ELR (cell line): ENCODE measurements at regions not wholly inside any gene's neighbourhood (a gene's known extent, or its start where the extent isn't known, plus 50 kb on each side); places are given as distances from the start of the nearest gene placed in this dataset.

ENCODE experiments used
- DNase-seq: peaks from one replicate; pipeline ENCODE4 v3.0.0-alpha.2; 2015; ENCODE audit warnings: low read depth

- no peak for DNase-seq
Measured at GRCh38 chr5:116844015-116844414, 269.4 kb upstream of the SEMA6A start.

DNA sequence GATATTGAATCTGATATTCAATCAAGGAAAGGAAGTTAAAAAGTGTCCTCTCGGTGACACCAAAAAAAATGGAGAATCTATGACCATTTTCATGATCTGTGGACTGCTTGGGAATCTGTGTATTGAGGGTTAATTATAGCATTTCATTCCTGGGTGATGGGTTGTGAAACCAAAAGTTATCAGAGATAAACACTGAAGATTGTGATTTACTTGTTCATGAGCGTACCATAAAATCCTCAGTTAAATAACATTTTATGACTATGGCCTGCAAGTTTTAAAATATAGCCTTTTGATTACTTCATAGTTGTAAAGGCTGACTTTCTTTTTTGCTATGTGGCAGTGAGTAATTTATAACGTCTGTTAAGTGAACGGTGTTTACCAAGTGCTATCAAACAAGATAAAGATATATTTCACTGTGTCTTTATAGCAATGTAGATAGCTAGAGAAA lies 267.9 kb upstream of the SEMA6A start:
- DNase-seq = no peak

DNA sequence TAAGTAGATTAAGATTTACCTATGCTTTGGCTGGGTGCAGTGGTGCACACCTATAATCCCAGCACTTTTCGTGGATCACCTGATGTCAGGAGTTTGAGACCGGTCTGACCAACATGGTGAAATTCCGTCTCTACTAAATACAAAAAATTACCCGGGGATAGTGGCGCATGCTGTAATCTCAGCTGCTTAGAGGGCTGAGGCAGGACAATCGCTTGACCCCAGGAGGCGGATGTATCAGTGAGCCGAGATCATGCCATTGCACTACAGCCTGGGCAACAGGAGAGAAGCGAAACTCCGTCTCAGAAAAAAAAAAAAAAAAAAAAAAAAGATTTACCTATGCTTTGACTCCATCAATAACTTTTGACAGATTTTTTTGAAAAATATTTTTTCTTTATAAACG lies 267.1 kb upstream of the SEMA6A start:
- DNase-seq = no peak

DNA sequence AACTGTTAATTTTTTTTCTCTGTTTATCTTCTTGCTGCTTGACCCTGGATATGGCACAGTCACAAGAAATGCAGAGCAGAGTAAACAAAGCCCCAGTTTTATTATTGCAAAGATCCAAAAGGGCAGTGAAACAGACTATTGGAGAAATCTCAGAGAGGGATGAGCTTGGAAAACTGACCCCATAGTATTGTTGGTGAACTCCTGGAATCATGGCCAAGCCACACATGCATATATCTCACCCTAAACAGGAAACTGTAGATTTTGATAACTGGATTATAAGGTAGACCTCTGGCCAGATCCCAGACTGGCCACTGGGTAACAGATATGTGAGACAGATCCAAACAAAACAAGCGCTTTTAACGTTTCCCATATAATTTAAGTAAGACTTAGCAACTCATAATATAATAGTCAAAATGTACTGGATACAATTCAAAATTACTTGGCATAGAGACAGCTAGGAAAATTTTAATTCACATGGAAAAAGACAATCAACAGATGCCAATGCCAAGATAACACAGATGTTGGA lies 263.5 kb upstream of the SEMA6A start:
- DNase-seq = no peak

- no peak for DNase-seq
Measured at GRCh38 chr5:116834796-116835515, 260.3 kb upstream of the SEMA6A start.

DNA sequence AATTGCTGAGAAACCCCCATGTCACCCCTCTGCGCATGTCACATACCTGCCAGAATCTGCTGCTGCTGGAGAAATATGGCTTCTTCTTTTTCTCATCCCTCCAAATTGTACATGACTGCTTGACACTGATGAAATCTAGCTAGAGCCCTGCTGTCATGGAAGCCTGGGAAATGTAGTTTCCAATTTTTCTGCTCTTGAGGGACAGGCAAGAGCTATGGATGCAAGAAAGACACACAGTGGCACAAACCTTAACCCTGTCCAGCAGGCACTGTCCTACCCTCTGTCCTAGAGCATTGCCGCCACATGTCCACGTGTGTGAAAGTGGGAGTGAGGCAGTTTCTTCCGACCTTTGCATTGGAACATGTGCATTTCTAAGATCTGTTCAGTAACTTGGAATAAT lies 255.5 kb upstream of the SEMA6A start:
- no peak for DNase-seq

GRCh38 chr5:116827078-116827477 lies 252.5 kb upstream of the SEMA6A start:
- no peak for DNase-seq

DNA sequence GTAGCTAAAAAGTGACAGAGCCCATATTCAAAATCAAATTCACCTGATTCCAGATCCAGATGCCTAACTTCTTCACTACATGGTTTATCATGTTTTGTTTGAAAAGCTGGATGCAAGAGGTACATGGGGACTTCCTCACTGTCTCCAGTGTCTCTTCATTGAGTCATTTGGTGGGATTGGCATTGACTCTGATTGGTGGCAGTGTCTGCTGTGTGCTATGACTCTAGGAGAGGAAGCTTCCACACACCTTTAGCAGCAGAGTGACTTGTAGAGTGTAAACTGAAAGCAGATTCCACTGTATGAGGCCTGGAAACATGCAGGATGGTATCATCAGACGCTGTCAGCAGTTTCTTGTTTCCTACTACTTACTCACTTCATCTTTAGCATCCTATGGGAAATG lies 250.9 kb upstream of the SEMA6A start:
- no peak for DNase-seq

DNA sequence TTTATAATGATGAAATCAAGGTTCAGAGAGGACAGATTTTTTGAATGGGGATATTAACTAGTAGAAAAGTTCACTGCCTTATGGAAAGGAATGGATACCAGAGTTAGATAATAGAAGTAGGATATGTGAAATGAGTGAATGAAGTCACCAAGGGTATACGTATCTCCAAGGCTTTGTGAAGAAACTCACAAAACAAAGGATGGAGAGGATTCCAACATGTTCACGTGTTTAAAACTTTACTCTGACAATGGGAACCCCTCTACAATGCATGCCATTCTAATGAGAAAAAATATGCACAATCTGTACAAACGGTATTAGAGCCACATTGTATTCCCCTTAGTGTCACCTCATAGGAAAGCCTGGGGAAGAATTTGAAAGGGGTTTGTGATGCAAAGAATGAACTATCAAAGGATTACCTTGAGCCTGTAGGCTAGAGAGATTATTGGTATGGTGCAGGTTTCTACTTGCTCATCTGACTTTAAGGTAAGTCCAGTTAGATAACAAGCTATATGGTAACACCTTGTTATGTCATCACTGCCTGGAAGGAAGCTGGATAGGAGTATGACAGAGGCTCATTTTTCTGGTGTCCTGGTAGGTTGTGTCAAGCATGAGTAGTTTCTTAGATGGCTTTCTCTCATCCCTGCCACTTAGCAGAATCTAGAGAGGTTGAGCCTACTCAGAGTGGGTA lies 250.3 kb upstream of the SEMA6A start:
- no peak for DNase-seq

- DNase-seq = no peak
Measured at GRCh38 chr5:116814626-116815385, 240.2 kb upstream of the SEMA6A start.

DNA sequence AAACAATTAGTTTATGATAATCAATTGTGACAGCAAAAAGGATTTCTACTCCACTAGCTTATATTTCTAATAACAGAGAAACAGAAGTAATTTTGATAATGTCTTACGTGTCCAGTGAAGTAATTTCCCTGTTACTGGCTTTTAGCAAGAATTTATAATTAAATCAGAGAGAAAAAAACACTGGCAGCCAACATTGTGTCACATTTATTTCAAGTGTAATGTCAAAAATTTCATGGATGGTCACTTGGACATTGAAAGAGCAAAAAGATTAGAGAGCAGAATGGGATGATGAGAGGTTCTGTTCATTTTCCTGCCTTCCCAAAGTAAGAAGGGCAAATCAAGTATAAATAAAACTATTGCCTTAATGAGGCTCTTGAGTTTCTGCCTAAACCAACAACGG lies 239.3 kb upstream of the SEMA6A start:
- no peak for DNase-seq

GRCh38 chr5:116813356-116813755 lies 238.7 kb upstream of the SEMA6A start:
- DNase-seq = no peak

DNA sequence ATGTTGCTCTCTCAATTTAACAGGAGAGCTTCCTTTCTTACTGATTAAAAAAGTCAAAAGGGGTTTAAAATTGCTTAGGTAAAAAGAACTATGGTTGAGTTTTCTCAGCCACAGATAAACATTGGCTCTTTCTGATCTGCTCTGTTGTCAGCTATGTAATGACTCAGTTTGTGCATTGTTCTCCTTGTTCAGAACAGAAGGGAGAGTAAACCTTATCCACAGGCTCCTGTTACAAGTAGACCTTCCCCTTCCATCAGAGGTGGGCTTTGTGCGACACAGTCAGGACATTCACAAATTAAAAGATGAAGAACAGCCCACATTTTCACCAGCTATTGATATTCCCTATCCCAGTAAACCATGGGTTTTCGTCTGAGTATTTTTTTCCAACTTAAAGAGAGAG lies 236.3 kb upstream of the SEMA6A start:
- no peak for DNase-seq

- DNase-seq = no peak
Measured at GRCh38 chr5:116806836-116807235, 232.2 kb upstream of the SEMA6A start.

GRCh38 chr5:116799401-116799800 lies 224.8 kb upstream of the SEMA6A start:
- no peak for DNase-seq

GRCh38 chr5:116795189-116795588 lies 220.6 kb upstream of the SEMA6A start:
- DNase-seq = no peak

GRCh38 chr5:116789522-116789921 lies 214.9 kb upstream of the SEMA6A start:
- no peak for DNase-seq

DNA sequence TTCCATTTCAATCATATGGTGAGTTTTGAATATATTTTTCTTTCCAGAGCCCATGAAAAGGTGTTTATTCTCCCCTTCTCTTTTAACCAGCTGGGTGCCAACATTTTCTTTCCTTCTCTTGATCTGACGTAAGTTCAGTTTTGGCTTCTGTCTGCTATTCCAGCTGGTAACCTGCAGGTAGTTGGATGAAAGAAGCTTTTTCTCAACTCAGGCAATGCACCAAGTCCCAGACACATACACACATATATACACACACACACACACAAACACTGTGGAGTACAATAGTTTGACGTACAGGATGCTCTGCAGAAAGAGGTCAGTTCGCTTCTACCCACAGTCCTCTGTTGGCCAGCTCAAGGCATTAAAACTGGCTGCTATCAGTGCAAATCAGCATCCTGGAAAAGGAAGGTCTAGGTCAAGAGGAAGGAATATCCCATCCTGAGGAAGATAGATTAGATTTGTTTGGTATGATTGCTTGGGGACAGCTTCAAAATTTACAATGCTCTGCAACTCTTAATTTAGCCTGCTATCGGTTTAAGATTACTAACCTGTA lies 214.3 kb upstream of the SEMA6A start:
- no peak for DNase-seq

GRCh38 chr5:116787570-116787969 lies 212.9 kb upstream of the SEMA6A start:
- DNase-seq = no peak

DNA sequence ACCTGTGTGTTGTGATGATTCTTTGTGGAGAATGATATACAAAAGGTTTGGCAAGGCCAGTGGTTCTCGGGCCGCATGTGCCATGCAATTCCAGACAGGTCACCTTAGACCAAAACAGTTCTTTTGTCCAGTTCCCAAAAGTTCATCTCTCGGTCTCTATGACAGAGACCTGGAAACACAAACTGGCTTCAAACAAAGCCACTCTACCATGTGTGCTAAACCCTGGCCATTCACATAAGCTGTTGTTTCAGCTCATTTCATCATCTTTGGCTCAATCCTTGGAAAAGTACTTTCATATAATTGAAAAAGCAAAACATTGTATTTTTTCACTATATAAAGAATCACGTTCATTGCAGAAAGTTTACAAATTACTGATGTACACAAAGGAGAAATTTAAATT lies 210.5 kb upstream of the SEMA6A start:
- no peak for DNase-seq

GRCh38 chr5:116779846-116780245 lies 205.2 kb upstream of the SEMA6A start:
- no peak for DNase-seq

GRCh38 chr5:116778651-116779280 lies 204.1 kb upstream of the SEMA6A start:
- no peak for DNase-seq
